DOHH2 (cell line): ENCODE measurements at regions not wholly inside any gene's neighbourhood (a gene's known extent, or its start where the extent isn't known, plus 50 kb on each side); places are given as distances from the start of the nearest gene placed in this dataset.

Experiments
- H3F3A ChIP-seq: fragments of 200-600 bp; sonication (generic), shearing (Covaris generic); 2 replicates; pipeline ENCODE4 v1.6.0; 2016; ENCODE audit warnings: antibody characterized with exemption, mild to moderate bottlenecking; ENCODE audit not compliant: control insufficient read depth, insufficient read depth
- H3K27ac ChIP-seq: fragments of 200-600 bp; sonication (generic); 2 replicates; pipeline ENCODE4 v1.5.1; 2014; ENCODE audit warnings: low read depth, mild to moderate bottlenecking, low read length, moderate library complexity
- H3K27me3 ChIP-seq: fragments of 200-600 bp; sonication (generic); 2 replicates; pipeline ENCODE4 v1.6.1; 2014; ENCODE audit warnings: mild to moderate bottlenecking, low read length, mixed read lengths; ENCODE audit not compliant: control insufficient read depth
- H3K36me3 ChIP-seq: fragments of 200-600 bp; sonication (generic); 2 replicates; pipeline ENCODE4 v1.6.1; 2014; ENCODE audit warnings: mild to moderate bottlenecking, low read length, moderate library complexity, mixed read lengths; ENCODE audit not compliant: control insufficient read depth
- H3K4me1 ChIP-seq: fragments of 200-600 bp; sonication (generic); 2 replicates; pipeline ENCODE4 v1.6.1; 2014; ENCODE audit warnings: mild to moderate bottlenecking, low read length, mixed read lengths; ENCODE audit not compliant: control insufficient read depth
- H3K4me2 ChIP-seq: fragments of 200-600 bp; sonication (generic); 2 replicates; pipeline ENCODE4 v1.6.0; 2014; ENCODE audit warnings: mild to moderate bottlenecking, low read length, moderate library complexity
- H3K4me3 ChIP-seq: fragments of 200-600 bp; sonication (generic); 2 replicates; pipeline ENCODE4 v1.5.1; 2014; ENCODE audit warnings: mild to moderate bottlenecking, low read length, mixed read lengths
- H3K79me2 ChIP-seq: fragments of 200-600 bp; sonication (generic); 2 replicates; pipeline ENCODE4 v1.6.1; 2014; ENCODE audit warnings: mild to moderate bottlenecking, low read length, mixed read lengths; ENCODE audit not compliant: control insufficient read depth
- H3K9me2 ChIP-seq: fragments of 200-600 bp; sonication (generic); replicated peaks from 2 replicates; pipeline ENCODE4 v1.6.1; 2014; ENCODE audit warnings: mild to moderate bottlenecking, low read length, mixed read lengths; ENCODE audit not compliant: control insufficient read depth
- H3K9me3 ChIP-seq: fragments of 200-600 bp; sonication (generic); 2 replicates; pipeline ENCODE4 v1.6.1; 2014; ENCODE audit warnings: antibody characterized with exemption, low read length, mixed read lengths; ENCODE audit not compliant: control insufficient read depth, insufficient read depth
- H4K20me1 ChIP-seq: fragments of 200-600 bp; sonication (generic); 2 replicates; pipeline ENCODE4 v1.6.0; 2014; ENCODE audit warnings: low read depth, mild to moderate bottlenecking, antibody characterized with exemption, low read length, moderate library complexity; ENCODE audit not compliant: control insufficient read depth, insufficient read depth
- CTCF ChIP-seq: fragments of 200-600 bp; sonication (generic); IDR thresholded peaks from one replicate; pipeline ENCODE4 v1.5.1; 2014; ENCODE audit warnings: antibody characterized with exemption, mild to moderate bottlenecking, low read depth, low read length; ENCODE audit not compliant: poor library complexity, severe bottlenecking
- EZH2phosphoT487 ChIP-seq: fragments of 200-600 bp; sonication (generic); IDR thresholded peaks from 2 replicates; pipeline ENCODE4 v1.6.1; 2017; ENCODE audit warnings: borderline replicate concordance, mild to moderate bottlenecking, antibody characterized with exemption, low read length, moderate library complexity, mixed read lengths

GRCh38 chr1:90650401-90650800 is 66.7 kb downstream of the BARHL2 start:
- Histone ChIP-seq H3K27ac (no peak overlapping the region), H3K79me2 (no peaks in the 10 kb centered on the region), H3K4me3 (no peak overlapping the region), H3K27me3 (no peaks in the 10 kb centered on the region), H3K9me3 (no peaks in the 10 kb centered on the region), H3K36me3 (no peaks in the 10 kb centered on the region), H3F3A (no peaks in the 10 kb centered on the region), H3K4me2 (no peak overlapping the region), H3K9me2 (no peaks in the 10 kb centered on the region), H3K4me1 (no peaks in the 10 kb centered on the region), H4K20me1 (no peaks in the 10 kb centered on the region)
- TF ChIP-seq EZH2phosphoT487: no peak
- no peak for TF ChIP-seq CTCF

- no peaks in the 10 kb centered on the region for H3K79me2 ChIP-seq
- TF ChIP-seq EZH2phosphoT487: no peak
- no peak for TF ChIP-seq CTCF
Observed at GRCh38 chr1:90640325-90640724, 76.8 kb downstream of the BARHL2 start.

GRCh38 chr1:90622666-90623065 is 94.4 kb downstream of the BARHL2 start:
- Histone ChIP-seq H3K4me2 (no peak overlapping the region), H3K4me1 (no peaks in the 10 kb centered on the region), H3K4me3 (no peak overlapping the region), H3K27ac (no peak overlapping the region), H3K9me2 (no peaks in the 10 kb centered on the region), H3F3A (no peaks in the 10 kb centered on the region), H3K9me3 (no peaks in the 10 kb centered on the region), H3K79me2 (no peaks in the 10 kb centered on the region), H3K27me3 (no peaks in the 10 kb centered on the region), H4K20me1 (no peaks in the 10 kb centered on the region), H3K36me3 (no peaks in the 10 kb centered on the region)
- TF ChIP-seq EZH2phosphoT487: no peak
- no peak for TF ChIP-seq CTCF

More at GRCh38 chr1:90640325-90640724, 76.8 kb downstream of the BARHL2 start:
- Histone ChIP-seq H3K36me3 (no peaks in the 10 kb centered on the region), H3K4me3 (no peak overlapping the region), H3K27ac (no peak overlapping the region), H3F3A (no peaks in the 10 kb centered on the region), H3K4me1 (no peaks in the 10 kb centered on the region), H4K20me1 (no peaks in the 10 kb centered on the region), H3K27me3 (no peaks in the 10 kb centered on the region), H3K9me3 (no peaks in the 10 kb centered on the region), H3K9me2 (no peaks in the 10 kb centered on the region), H3K4me2 (no peak overlapping the region)

- H3K9me3 ChIP-seq: no peaks in the 10 kb centered on the region
- no peaks in the 10 kb centered on the region for H4K20me1 ChIP-seq
- no peak overlapping the region for H3K4me3 ChIP-seq
- no peaks in the 10 kb centered on the region for H3K79me2 ChIP-seq
- no peaks in the 10 kb centered on the region for H3K36me3 ChIP-seq
- H3K9me2 ChIP-seq: no peaks in the 10 kb centered on the region
- H3K27me3 ChIP-seq: no peaks in the 10 kb centered on the region
- TF ChIP-seq CTCF (no peak), EZH2phosphoT487 (no peak)
- no peak overlapping the region for H3K27ac ChIP-seq
- H3K4me1 ChIP-seq: no peaks in the 10 kb centered on the region
- no peak overlapping the region for H3K4me2 ChIP-seq
- no peaks in the 10 kb centered on the region for H3F3A ChIP-seq
Observed at GRCh38 chr1:90621986-90622385, 95.1 kb downstream of the BARHL2 start.
